GM12892 (cell line): ENCODE measurements at regions not wholly inside any gene's neighbourhood (a gene's known extent, or its start where the extent isn't known, plus 50 kb on each side); places are given as distances from the start of the nearest gene placed in this dataset.

Experiments used
- POLR2A ChIP-seq: IDR thresholded peaks from 2 replicates; pipeline ENCODE4 v1.6.1; 2011; ENCODE audit warnings: low read depth, low read length, control low read depth
- POLR2AphosphoS5 ChIP-seq: IDR thresholded peaks from 2 replicates; pipeline ENCODE4 v1.6.1; 2011; ENCODE audit warnings: low read depth, low read length, control low read depth

- no peak for TF ChIP-seq POLR2AphosphoS5
- no peak for TF ChIP-seq POLR2A
Observed at GRCh38 chr11:116375221-116375620, 397.6 kb downstream of the BUD13 start.
